Activated T-helper 2 cell treated with anti-CD3 and anti-CD28 coated beads, Interferon-gamma antibody, Interleukin-2, Interleukin-4, amounts not matched to agents 10 μg/mL and 5 μg/mL and 100 μg/mL, durations not matched to agents 14 hours and 24 hours and 36 hours (primary cell): ENCODE measurements at regions not wholly inside any gene's neighbourhood (a gene's known extent, or its start where the extent isn't known, plus 50 kb on each side); places are given as distances from the start of the nearest gene placed in this dataset.
"Not testable (repeated sequence)": the region's sequence is repeated elsewhere in the genome, so short reads cannot be mapped to it uniquely, and the experiment has no call there.

Experiments used
- DNase-seq: peaks from one replicate; pipeline ENCODE4 v3.0.0; 2021; ENCODE audit warnings: low spot score
- H3K27ac Mint-ChIP-seq: one replicate; pipeline ENCODE4 v1.8.0; 2021; ENCODE audit warnings: mixed read lengths
- H3K27me3 Mint-ChIP-seq: one replicate; pipeline ENCODE4 v1.8.0; 2021; ENCODE audit warnings: low read depth, mixed read lengths
- H3K36me3 Mint-ChIP-seq: one replicate; pipeline ENCODE4 v1.8.0; 2021; ENCODE audit warnings: low read depth, mixed read lengths
- H3K4me1 Mint-ChIP-seq: one replicate; pipeline ENCODE4 v1.8.0; 2021; ENCODE audit warnings: low read depth, mixed read lengths
- H3K4me3 Mint-ChIP-seq: one replicate; pipeline ENCODE4 v1.8.0; 2021; ENCODE audit warnings: low read depth, mild to moderate bottlenecking, moderate library complexity, mixed read lengths
- H3K9me3 Mint-ChIP-seq: one replicate; pipeline ENCODE4 v1.8.0; 2021; ENCODE audit warnings: mixed read lengths
- intact Hi-C: fragments of 100-400 bp; cut with micrococcal nuclease; formaldehyde crosslinking; loops from one replicate; pipeline ENCODE4 v1.15.1; 2023

DNA sequence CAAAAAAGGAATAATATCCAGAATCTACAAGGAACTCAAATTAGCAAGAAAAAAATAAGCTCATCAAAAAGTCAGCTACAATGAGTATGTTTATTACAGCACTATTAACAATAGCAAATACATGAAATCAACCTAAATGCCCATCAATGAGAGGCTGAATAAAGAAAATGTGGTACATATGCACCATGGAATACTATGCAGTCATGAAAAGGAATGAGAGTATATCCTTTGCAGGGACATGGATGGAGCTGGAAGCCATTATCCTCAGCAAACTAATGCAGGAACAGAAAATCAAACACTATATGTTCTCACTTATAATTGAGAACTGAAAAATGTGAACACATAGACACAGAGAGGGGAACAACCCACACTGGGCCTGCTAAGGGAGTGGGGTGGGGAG, 178.4 kb upstream of the IRS4 start:
- H3K4me3 Mint-ChIP-seq, result no peak overlapping the region
- H3K27ac Mint-ChIP-seq, result no peak overlapping the region
- no peaks in the 10 kb centered on the region for H3K36me3 Mint-ChIP-seq

DNA sequence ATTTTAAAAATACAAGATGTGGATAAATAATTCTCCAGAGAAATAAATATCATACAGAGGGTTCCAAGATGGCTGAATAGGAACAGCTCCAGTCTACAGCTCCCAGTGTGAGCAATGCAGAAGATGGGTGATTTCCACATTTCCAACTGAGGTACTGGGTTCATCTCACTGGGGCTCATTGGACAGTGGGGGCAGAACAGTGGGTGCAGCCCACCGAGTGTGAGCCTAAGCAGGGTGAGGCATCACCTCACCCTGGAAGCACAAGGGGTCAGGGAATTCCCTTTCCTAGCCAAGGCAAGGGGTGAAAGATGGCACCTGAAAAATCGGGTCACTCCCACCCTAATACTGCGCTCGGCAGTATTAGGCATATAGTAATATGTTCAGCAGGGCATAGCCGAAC, 167.5 kb upstream of the IRS4 start:
- H3K36me3 Mint-ChIP-seq, intact Hi-C loops: not testable (repeated sequence)

More for the DNA sequence above, 178.4 kb upstream of the IRS4 start:
- intact Hi-C loops, result no loop called here
- no peaks in the 10 kb centered on the region for H3K27me3 Mint-ChIP-seq
- no peak for DNase-seq
- H3K9me3 Mint-ChIP-seq, result peaks cover 10% of the 10 kb centered on the region
- no peaks in the 10 kb centered on the region for H3K4me1 Mint-ChIP-seq

DNA sequence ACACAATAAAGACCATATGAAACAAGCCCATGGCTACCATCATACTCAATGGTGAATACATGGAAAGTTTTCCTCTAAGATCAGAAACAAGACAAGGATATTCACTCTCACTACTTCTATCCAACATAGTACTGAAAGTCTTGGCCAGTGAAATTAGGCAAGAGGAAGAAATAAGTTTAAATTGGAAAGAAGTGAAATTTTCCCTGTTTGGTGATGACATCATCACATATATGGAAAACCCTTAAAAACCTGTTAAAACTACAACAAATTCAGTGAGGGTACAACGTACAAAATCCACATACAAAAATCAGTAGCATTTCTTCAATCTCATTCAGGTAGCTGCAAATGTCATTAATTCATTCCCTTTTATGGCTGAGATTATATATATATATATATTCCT, 164.0 kb upstream of the IRS4 start:
- Mint-ChIP-seq H3K4me3 (no peak overlapping the region), H3K27me3 (no peaks in the 10 kb centered on the region), H3K36me3 (no peaks in the 10 kb centered on the region), H3K4me1 (no peaks in the 10 kb centered on the region), H3K9me3 (peaks cover 12% of the 10 kb centered on the region), H3K27ac (no peak overlapping the region)
- DNase-seq, result no peak
- intact Hi-C loops, result no loop called here

More for the DNA sequence above, 167.5 kb upstream of the IRS4 start:
- not testable (repeated sequence) for H3K27me3 Mint-ChIP-seq, H3K4me1 Mint-ChIP-seq, H3K9me3 Mint-ChIP-seq, H3K4me3 Mint-ChIP-seq, DNase-seq, H3K27ac Mint-ChIP-seq

DNA sequence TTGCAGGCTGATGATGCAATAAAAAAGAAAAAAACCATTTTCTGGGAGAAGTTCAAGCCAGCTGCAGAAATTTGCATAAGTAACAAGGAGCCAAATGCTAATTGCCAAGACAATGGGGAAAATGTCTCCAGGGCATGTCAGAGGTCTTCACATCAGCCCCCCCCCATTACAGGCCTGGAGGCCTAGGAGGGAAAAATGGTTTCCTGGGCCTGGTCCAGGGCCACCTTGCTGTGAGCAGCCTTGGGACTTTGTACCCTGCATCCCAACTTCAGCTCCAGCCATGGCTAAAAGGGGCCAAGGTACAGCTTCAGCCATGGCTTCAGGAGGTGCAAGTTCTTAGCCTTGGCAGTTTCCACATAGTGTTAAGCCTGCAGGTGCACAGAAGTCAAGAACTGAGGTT, 160.0 kb upstream of the IRS4 start:
- H3K4me3 Mint-ChIP-seq, H3K27me3 Mint-ChIP-seq, intact Hi-C loops, H3K36me3 Mint-ChIP-seq, DNase-seq, H3K4me1 Mint-ChIP-seq, H3K27ac Mint-ChIP-seq: not testable (repeated sequence)
- peaks cover 20% of the 10 kb centered on the region for H3K9me3 Mint-ChIP-seq

DNA sequence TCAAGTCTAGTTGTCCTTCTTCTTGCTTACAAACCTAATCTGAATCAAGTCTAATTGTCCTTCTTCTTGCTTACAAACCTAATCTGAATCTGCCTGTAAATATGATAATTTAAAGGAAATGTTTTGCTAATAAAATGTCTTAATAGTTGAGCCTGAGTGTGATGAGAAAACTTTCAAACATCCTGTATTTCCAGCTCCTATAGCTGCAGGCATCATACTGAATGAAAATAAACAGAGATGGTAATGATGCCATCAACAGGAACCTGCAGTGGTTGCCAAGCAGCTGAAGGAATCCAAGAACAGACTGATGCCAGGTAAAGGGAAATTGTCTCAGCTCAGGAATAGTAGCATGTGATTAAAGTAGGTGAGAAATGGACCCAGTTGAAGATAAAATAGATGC, 156.1 kb upstream of the IRS4 start:
- Mint-ChIP-seq H3K4me3 (no peak overlapping the region), H3K36me3 (no peaks in the 10 kb centered on the region)

DNA sequence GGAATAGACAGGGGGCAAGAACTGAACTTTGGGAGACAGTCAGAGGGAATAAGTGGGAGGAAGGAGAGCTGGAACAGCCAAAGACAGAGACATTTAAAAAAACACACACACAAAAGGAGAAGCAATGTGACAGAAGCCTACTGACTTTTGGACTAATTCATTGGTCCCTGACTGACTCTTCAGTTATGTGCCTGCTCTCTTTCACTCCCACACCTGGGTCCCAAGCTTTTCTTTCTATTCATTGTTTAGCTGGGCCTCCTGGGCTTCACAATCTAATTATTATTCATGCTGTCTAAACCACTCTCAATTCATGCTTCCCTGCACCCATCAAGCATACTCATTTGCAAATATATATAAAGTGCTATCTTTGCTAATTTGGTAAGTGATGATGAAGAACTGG, 139.2 kb upstream of the IRS4 start:
- Mint-ChIP-seq H3K27ac (no peak overlapping the region), H3K9me3 (peaks cover 26% of the 10 kb centered on the region), H3K27me3 (no peaks in the 10 kb centered on the region), H3K4me1 (no peaks in the 10 kb centered on the region), H3K4me3 (no peak overlapping the region), H3K36me3 (no peaks in the 10 kb centered on the region)
- intact Hi-C loops, result no loop called here
- DNase-seq, result no peak

More for the DNA sequence above, 156.1 kb upstream of the IRS4 start:
- Mint-ChIP-seq H3K9me3 (peaks cover 18% of the 10 kb centered on the region), H3K27me3 (no peaks in the 10 kb centered on the region), H3K27ac (no peak overlapping the region), H3K4me1 (no peaks in the 10 kb centered on the region)
- intact Hi-C loops, result no loop called here
- DNase-seq, result no peak

DNA sequence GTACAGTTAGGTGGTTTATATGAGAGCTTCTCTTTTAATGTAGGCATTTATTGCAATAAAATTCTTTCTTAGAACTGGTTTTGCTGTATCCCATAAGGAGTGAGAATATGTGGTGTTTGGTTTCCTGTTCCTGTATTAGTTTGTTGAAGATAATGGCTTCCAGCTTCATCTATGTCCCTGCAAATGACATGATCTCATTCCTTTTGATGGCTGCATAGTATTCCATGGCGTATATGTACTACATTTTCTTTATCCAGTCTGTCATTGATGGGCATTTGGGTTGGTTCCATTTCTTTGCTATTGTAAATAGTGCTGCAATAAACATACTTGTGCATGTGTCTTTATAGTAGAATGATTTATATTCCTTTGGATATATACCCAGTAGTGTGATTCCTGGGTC, 106.7 kb upstream of the IRS4 start:
- H3K36me3 Mint-ChIP-seq, H3K4me3 Mint-ChIP-seq, intact Hi-C loops, H3K9me3 Mint-ChIP-seq, H3K4me1 Mint-ChIP-seq, H3K27me3 Mint-ChIP-seq, DNase-seq, H3K27ac Mint-ChIP-seq: not testable (repeated sequence)

DNA sequence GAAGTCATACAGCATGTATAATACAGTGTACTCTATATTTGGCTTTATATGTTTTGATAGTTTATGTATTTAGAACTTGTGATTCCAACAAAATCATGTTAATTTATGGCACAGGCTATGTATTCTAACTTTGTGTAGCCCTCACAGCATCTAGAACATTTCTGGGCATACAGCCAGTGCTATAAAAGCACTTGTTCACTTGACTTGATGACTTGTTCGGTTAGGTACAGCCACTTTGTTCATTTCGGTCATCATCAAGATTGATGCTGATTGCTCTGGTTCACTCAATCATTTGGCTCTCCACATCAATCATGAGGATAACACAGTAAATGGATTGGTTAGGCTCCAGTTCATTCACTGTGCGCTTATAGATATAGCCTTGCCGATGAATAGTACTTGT, 97.6 kb upstream of the IRS4 start:
- Mint-ChIP-seq H3K36me3 (no peaks in the 10 kb centered on the region), H3K4me1 (no peaks in the 10 kb centered on the region), H3K9me3 (peaks cover 8% of the 10 kb centered on the region), H3K27me3 (no peaks in the 10 kb centered on the region), H3K27ac (no peak overlapping the region), H3K4me3 (no peak overlapping the region)
- DNase-seq, result no peak
- intact Hi-C loops, result no loop called here

DNA sequence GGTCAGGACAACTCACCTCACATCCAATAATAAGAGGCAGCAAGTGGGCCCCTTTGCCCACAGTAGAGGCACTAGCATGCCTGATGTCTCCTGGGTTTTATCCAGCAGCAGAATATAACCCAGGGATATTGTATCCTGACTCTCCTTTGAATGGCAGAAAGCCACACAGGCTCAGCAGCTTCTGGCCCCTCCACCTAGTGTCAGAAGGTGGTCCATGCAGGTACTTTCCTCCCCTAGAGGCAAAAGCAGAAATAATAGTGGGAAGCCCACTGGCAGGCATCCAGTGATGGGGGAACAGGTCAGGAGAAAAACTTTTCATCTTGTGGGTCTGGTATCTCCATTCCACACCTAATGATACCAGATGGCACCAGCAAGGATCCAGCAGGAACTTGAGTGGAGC, 75.5 kb upstream of the IRS4 start:
- no peak for DNase-seq
- intact Hi-C loops, result no loop called here

DNA sequence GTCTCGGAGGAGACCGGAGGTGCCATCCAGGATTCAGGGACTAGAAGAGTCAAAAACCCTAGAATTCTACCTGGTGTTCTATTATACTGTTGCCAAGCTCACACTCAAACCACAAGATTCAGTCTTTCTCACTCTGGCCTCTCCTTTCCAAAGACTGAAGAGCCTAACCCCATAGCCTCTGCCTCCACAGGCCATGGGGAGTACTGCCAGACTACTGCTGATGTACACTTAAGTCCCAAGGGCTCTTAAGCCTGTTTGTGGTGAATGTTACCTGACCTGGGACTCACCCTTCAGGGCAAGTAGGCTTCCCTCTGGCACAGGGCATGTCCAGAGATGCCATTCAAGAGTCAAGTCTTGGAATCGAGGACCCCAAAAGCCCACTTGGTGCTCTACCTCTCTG, 58.9 kb upstream of the IRS4 start:
- Mint-ChIP-seq H3K4me3 (no peak overlapping the region), H3K27ac (no peak overlapping the region), H3K27me3 (no peaks in the 10 kb centered on the region), H3K36me3 (no peaks in the 10 kb centered on the region), H3K9me3 (peaks cover 15% of the 10 kb centered on the region), H3K4me1 (no peaks in the 10 kb centered on the region)
- no peak for DNase-seq
- intact Hi-C loops, result no loop called here

More for the DNA sequence above, 75.5 kb upstream of the IRS4 start:
- Mint-ChIP-seq H3K9me3 (peaks cover 12% of the 10 kb centered on the region), H3K36me3 (no peaks in the 10 kb centered on the region), H3K4me1 (no peaks in the 10 kb centered on the region), H3K4me3 (no peak overlapping the region), H3K27me3 (no peaks in the 10 kb centered on the region), H3K27ac (no peak overlapping the region)
